Medulla oblongata (tissue), 1 donor: ENCODE measurements at regions not wholly inside any gene's neighbourhood (a gene's known extent, or its start where the extent isn't known, plus 50 kb on each side); places are given as distances from the start of the nearest gene placed in this dataset.

Source experiments
- DNase-seq: peaks from one replicate; pipeline ENCODE4 v3.0.0-alpha.2; 2015; ENCODE audit errors: extremely low spot score

DNA sequence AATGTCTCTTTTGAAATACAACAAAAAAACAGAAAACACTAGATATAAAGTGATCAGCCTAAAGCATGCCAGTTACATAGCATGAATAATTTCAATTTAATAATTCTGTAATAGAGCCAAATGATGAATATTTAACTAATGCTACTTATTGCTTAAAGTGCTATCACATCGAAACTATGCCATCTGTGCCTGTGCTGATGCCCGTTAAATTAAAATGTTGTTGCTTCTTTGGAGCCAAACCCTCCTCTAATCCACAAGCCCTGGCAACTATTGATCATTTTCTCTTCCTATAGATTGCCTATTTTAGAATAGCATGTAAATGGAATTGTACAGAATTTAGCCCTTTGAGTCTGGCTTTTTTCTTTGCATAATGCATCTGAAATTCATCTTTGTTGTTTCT, 356.2 kb downstream of the CHSY3 start:
- no peak for DNase-seq

DNA sequence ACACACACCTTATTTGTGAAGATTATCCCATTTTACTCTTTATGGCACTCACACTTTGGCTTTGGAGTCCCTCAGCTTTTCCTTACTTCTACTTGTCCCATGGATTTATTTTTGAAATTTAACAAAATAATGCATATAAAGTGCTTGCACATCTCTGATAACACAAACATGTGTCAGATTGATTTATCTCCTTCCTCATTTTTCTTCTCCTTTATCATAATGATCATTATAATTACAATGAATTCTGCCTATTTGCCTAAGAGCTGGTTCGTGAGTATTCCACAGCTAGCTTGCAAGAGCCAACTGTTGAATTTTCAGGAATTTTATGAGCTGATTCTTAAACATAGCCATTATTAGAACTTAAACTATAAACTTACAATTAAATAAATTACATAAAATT, 347.7 kb downstream of the CHSY3 start:
- DNase-seq: no peak

DNA sequence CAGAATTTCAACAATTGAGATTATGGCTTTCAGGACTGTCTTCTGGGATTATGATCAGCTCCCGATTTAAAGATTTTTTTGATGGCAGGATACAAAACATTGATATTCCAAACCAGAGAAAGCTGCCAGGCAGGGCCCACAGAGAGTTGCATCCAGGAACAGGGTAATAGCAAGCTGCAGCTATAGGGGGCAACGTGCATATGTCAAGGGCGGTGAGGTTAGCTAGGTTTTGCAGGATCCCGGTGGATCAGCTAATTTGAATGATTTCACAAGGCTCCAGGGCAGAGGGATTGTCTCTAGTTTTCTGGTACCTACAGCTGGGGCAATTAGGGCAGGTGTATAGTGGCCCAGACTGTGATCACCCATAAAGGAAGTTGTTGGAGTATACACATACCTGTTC, 339.4 kb downstream of the CHSY3 start:
- DNase-seq: no peak

DNA sequence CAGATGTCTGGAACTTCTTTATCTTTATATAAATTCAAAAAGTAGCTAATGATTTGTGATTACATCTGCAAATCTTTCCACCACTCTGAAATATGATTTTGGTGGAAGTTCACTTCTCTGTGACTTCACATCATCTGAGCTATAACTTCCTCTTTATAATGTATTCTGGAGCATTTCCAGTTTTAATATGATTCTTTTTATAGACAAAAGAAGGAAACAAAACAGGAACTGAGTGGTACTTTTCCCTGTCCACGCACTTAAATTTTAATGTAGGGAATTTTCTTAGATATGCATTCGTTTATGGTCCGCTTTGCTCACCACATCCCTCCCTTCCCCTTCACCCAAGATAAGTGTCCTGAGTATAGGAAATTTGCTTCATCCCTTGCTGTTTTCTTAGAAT, 333.5 kb downstream of the CHSY3 start:
- DNase-seq: no peak
